ENCODE measurements at regions not wholly inside any gene's neighbourhood (a gene's known extent, or its start where the extent isn't known, plus 50 kb on each side); places are given as distances from the start of the nearest gene placed in this dataset.

DNA sequence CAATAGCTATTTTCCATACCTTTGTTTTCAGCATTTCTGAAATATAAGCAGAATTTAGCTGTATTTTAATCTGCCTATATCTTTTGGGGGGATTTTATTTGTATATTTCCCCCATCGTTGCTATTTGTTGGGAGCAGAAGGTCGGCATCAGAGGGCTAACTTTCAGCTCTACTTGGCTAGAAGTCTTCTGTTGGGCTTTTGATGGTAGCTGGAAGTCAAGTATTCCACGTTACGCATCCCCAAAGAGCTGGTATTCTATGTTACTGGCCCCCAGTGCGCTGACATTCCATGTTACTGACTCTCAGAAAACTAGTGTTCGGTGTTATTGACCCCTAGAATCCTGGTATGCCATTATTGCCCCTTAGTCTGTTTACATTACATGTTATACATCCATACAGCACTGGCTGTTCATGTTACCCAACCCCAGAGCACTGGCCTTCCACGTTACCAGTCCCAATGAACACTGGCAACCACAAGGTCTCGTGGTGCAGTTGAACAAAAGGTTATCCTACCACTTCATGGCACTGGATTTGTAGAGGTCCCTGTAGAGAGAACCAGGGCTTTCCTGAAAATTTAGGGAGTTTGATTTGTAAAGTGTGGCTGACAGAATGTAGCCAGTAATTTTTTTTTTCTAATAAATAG is 278.1 kb upstream of the CD180 start:
- no peaks in the 10 kb centered on the region for H3K36me3 ChIP-seq
- H3K79me2 ChIP-seq (ENCODE audit: low read depth) = no peaks in the 10 kb centered on the region
- no peak overlapping the region for H3K4me3 Mint-ChIP-seq
- H2AFZ ChIP-seq (replicated peaks) = no peak overlapping the region
- H3K4me1 ChIP-seq = no peaks in the 10 kb centered on the region
- TF ChIP-seq EZH2phosphoT487 (IDR thresholded peaks at IDR 0.05) (no peak), EZH2 (IDR thresholded peaks at IDR 0.05) (no peak)
- TF ChIP-seq, protein P1, sequence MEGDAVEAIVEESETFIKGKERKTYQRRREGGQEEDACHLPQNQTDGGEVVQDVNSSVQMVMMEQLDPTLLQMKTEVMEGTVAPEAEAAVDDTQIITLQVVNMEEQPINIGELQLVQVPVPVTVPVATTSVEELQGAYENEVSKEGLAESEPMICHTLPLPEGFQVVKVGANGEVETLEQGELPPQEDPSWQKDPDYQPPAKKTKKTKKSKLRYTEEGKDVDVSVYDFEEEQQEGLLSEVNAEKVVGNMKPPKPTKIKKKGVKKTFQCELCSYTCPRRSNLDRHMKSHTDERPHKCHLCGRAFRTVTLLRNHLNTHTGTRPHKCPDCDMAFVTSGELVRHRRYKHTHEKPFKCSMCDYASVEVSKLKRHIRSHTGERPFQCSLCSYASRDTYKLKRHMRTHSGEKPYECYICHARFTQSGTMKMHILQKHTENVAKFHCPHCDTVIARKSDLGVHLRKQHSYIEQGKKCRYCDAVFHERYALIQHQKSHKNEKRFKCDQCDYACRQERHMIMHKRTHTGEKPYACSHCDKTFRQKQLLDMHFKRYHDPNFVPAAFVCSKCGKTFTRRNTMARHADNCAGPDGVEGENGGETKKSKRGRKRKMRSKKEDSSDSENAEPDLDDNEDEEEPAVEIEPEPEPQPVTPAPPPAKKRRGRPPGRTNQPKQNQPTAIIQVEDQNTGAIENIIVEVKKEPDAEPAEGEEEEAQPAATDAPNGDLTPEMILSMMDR (IDR thresholded peaks at IDR 0.05) = no peak
- H3K4me1 Mint-ChIP-seq = no peaks in the 10 kb centered on the region
- H3K9me3 Mint-ChIP-seq = peaks cover 2% of the 10 kb centered on the region
- no peaks in the 10 kb centered on the region for H3F3A ChIP-seq (ENCODE audit: low read depth)
- H4K20me1 ChIP-seq (ENCODE audit: low read depth) = no peaks in the 10 kb centered on the region
- no peak overlapping the region for H3K9ac ChIP-seq
- H3K4me3 ChIP-seq = no peak overlapping the region
- H3K27ac Mint-ChIP-seq = no peak overlapping the region
- no peak overlapping the region for H3K4me2 ChIP-seq
- H3K27me3 Mint-ChIP-seq (ENCODE audit: insufficient read depth, low read depth) = peaks cover 2% of the 10 kb centered on the region
- no peaks in the 10 kb centered on the region for H3K36me3 Mint-ChIP-seq
- no peaks in the 10 kb centered on the region for H3K27me3 ChIP-seq
- H3K9me3 ChIP-seq (ENCODE audit: low read depth) = no peaks in the 10 kb centered on the region
- no peak for DNase-seq (ENCODE audit: low spot score)
- H3K27ac ChIP-seq = no peak overlapping the region

DNA sequence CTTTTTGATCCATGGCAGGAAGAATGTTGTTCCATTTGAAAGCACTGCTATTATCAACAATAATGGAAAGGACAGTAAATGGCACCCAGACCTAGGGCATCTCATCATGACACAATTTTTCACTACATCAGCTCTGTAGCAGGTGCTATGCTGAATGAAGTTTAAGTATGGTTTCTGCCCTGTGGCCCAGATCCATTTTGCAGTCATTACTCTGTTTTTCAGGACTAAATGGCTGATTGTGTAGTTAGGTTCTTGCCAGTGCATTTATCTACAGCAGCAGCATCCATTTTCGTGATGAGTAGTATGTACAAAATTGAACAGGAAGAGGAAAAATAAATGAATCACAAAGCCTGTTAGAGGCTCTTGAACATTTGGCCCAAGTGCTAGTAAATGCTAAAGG is 270.5 kb upstream of the CD180 start:
- H3F3A ChIP-seq (ENCODE audit: low read depth) = no peaks in the 10 kb centered on the region
- no peaks in the 10 kb centered on the region for H3K4me1 Mint-ChIP-seq
- no peaks in the 10 kb centered on the region for H3K36me3 ChIP-seq
- H2AFZ ChIP-seq (replicated peaks) = no peak overlapping the region
- no peaks in the 10 kb centered on the region for H3K36me3 Mint-ChIP-seq
- no peaks in the 10 kb centered on the region for H4K20me1 ChIP-seq (ENCODE audit: low read depth)
- no peak for DNase-seq (ENCODE audit: low spot score)
- no peak overlapping the region for H3K4me3 ChIP-seq
- H3K27ac ChIP-seq = no peak overlapping the region
- H3K27me3 ChIP-seq = no peaks in the 10 kb centered on the region
- H3K4me3 Mint-ChIP-seq = no peak overlapping the region
- no peaks in the 10 kb centered on the region for H3K4me1 ChIP-seq
- no peak overlapping the region for H3K4me2 ChIP-seq
- no peak overlapping the region for H3K9ac ChIP-seq
- H3K27me3 Mint-ChIP-seq (ENCODE audit: insufficient read depth, low read depth) = peaks cover 3% of the 10 kb centered on the region
- TF ChIP-seq, protein P1 (IDR thresholded peaks at IDR 0.05) = no peak
- TF ChIP-seq EZH2phosphoT487 (IDR thresholded peaks at IDR 0.05) = no peak
- no peaks in the 10 kb centered on the region for H3K9me3 ChIP-seq (ENCODE audit: low read depth)
- no peak overlapping the region for H3K27ac Mint-ChIP-seq
- no peaks in the 10 kb centered on the region for H3K9me3 Mint-ChIP-seq
- H3K79me2 ChIP-seq (ENCODE audit: low read depth) = no peaks in the 10 kb centered on the region

DNA sequence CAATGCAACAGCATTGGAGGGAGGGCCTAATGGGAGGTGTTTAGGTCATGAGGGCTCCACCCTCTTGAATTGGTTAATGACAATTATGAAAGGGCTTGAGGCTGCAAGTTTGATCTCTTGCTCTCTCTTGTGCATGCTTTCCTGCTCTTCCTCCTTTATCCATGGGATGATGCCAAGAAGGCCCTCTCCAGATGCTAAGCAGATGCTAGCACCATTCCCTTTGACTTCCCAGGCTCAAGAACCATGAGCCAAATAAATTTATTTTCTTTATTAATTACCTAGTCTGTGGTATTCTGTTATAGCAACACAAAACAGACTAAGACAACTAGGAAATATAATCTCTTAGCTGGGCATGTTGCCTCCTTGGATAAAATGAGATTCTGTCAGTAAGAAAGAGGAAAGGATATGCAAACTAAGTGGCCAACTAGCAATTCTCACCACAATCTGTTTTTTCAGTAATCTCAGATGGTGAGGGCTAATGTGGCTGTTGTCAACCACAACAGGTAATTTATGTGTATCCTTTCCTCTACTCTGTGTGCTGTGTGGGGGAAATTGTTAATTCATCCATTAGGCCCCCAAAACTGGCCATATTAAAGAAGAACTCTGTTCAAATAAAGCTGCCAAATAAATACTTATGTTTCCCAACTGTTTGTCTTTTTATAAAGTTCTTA is 269.1 kb upstream of the CD180 start:
- Histone ChIP-seq H4K20me1 (ENCODE audit: low read depth) (no peaks in the 10 kb centered on the region), H3F3A (ENCODE audit: low read depth) (no peaks in the 10 kb centered on the region), H3K27ac (no peak overlapping the region), H3K9ac (no peak overlapping the region), H3K4me2 (no peak overlapping the region), H3K27me3 (no peaks in the 10 kb centered on the region), H3K4me1 (no peaks in the 10 kb centered on the region), H3K9me3 (ENCODE audit: low read depth) (no peaks in the 10 kb centered on the region), H3K4me3 (no peak overlapping the region), H3K36me3 (no peaks in the 10 kb centered on the region), H2AFZ (replicated peaks) (peak overlapping the region; percentile 7), H3K79me2 (ENCODE audit: low read depth) (no peaks in the 10 kb centered on the region)
- TF ChIP-seq EZH2phosphoT487 (IDR thresholded peaks at IDR 0.05) = no peak
- no peak for TF ChIP-seq EZH2 (IDR thresholded peaks at IDR 0.05)
- TF ChIP-seq, protein P1 (IDR thresholded peaks at IDR 0.05) = no peak
- DNase-seq (ENCODE audit: low spot score) = no peak
- Mint-ChIP-seq H3K4me3 (no peak overlapping the region), H3K4me1 (no peaks in the 10 kb centered on the region), H3K36me3 (no peaks in the 10 kb centered on the region), H3K9me3 (no peaks in the 10 kb centered on the region), H3K27ac (no peak overlapping the region), H3K27me3 (ENCODE audit: insufficient read depth, low read depth) (peaks cover 3% of the 10 kb centered on the region)

Data from neural progenitor cell (in vitro differentiated cells).